ENCODE measurements at regions not wholly inside any gene's neighbourhood (a gene's known extent, or its start where the extent isn't known, plus 50 kb on each side); places are given as distances from the start of the nearest gene placed in this dataset.

DNA sequence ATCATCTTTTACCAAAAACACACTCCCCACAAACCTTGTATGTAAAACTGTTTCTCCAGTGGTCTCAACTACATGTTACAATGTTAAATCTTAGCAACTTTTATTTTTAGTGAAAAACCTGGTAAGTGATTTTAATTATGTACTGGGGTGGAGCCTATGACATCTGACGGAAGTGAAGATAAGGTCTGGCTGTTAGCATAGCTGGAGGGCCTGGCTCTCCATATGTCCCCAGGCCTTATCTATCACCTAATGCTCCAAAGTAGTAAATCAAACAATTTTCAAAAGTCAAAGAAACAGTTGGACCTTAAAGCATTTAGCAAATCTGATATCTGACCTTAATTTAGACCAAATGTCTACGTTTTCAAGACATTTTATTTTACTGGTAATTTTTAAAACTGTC lies 173.6 kb upstream of the SMAD3 start:
- no peak for DNase-seq (ENCODE audit: low spot score)
- ChIA-PET POLR2A (no interaction called here), CTCF (ENCODE audit: unreplicated experiment) (no interaction called here)
- TF ChIP-seq, protein P1, sequence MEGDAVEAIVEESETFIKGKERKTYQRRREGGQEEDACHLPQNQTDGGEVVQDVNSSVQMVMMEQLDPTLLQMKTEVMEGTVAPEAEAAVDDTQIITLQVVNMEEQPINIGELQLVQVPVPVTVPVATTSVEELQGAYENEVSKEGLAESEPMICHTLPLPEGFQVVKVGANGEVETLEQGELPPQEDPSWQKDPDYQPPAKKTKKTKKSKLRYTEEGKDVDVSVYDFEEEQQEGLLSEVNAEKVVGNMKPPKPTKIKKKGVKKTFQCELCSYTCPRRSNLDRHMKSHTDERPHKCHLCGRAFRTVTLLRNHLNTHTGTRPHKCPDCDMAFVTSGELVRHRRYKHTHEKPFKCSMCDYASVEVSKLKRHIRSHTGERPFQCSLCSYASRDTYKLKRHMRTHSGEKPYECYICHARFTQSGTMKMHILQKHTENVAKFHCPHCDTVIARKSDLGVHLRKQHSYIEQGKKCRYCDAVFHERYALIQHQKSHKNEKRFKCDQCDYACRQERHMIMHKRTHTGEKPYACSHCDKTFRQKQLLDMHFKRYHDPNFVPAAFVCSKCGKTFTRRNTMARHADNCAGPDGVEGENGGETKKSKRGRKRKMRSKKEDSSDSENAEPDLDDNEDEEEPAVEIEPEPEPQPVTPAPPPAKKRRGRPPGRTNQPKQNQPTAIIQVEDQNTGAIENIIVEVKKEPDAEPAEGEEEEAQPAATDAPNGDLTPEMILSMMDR (conservative IDR thresholded peaks at IDR 0.05; ENCODE audit: low read length), result no peak
- TF ChIP-seq EZH2phosphoT487 (IDR thresholded peaks at IDR 0.05; ENCODE audit: borderline replicate concordance, low read depth, low read length), result no peak
- BruUV-seq (replicated peaks), result no TSS peak
- Histone ChIP-seq H4K20me1 (ENCODE audit: insufficient read depth, low read length) (no peaks in the 10 kb centered on the region), H3K4me2 (ENCODE audit: low read length) (no peak overlapping the region), H3K9me2 (ENCODE audit: insufficient read depth, low read length) (no peaks in the 10 kb centered on the region), H3K36me3 (ENCODE audit: insufficient read depth, low read length) (no peaks in the 10 kb centered on the region), H3K27ac (ENCODE audit: low read depth, low read length, poor library complexity, severe bottlenecking) (no peak overlapping the region), H2AFZ (ENCODE audit: low read length) (no peak overlapping the region), H3K4me1 (ENCODE audit: insufficient read depth, low read length, poor library complexity, severe bottlenecking) (no peaks in the 10 kb centered on the region), H3K4me3 (ENCODE audit: low read depth, low read length, poor library complexity, severe bottlenecking) (no peak overlapping the region), H3K9me3 (ENCODE audit: low read length) (peaks cover 14% of the 10 kb centered on the region), H3K79me2 (ENCODE audit: insufficient read depth, low read depth, low read length) (no peaks in the 10 kb centered on the region)
- intact Hi-C loops (cut with micrococcal nuclease; ENCODE audit: unreplicated experiment), result no loop called here

DNA sequence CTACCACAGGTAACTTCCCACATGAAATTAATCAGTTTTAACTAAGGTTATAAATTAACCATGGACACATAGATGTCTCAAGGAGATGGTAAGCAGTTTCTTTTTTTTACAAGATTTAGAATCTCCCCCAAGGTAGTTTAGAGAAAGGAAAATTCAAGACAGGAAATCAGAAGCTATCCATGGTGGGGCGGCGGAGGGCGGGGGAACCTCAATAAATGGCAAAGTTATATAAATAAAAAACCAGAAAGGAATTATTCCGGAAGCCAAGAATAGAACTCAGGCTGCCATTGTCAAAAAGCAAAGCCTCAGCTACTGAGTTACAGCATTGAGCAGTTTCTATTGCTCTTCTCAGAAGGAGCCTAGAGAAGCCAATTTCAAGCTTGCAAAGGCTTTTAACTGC lies 172.1 kb upstream of the SMAD3 start:
- no peak for DNase-seq (ENCODE audit: low spot score)
- intact Hi-C loops (cut with micrococcal nuclease; ENCODE audit: unreplicated experiment), result no loop called here
- Histone ChIP-seq H3K79me2 (ENCODE audit: insufficient read depth, low read depth, low read length) (no peaks in the 10 kb centered on the region), H3K27ac (ENCODE audit: low read depth, low read length, poor library complexity, severe bottlenecking) (no peak overlapping the region), H3K9me2 (ENCODE audit: insufficient read depth, low read length) (no peaks in the 10 kb centered on the region), H3K9me3 (ENCODE audit: low read length) (peaks cover 13% of the 10 kb centered on the region), H3K4me3 (ENCODE audit: low read depth, low read length, poor library complexity, severe bottlenecking) (no peak overlapping the region), H4K20me1 (ENCODE audit: insufficient read depth, low read length) (no peaks in the 10 kb centered on the region), H2AFZ (ENCODE audit: low read length) (no peak overlapping the region), H3K4me1 (ENCODE audit: insufficient read depth, low read length, poor library complexity, severe bottlenecking) (no peaks in the 10 kb centered on the region), H3K4me2 (ENCODE audit: low read length) (no peak overlapping the region), H3K36me3 (ENCODE audit: insufficient read depth, low read length) (no peaks in the 10 kb centered on the region)
- CTCF ChIA-PET (ENCODE audit: unreplicated experiment), result no interaction called here
- no peak for TF ChIP-seq EZH2phosphoT487 (IDR thresholded peaks at IDR 0.05; ENCODE audit: borderline replicate concordance, low read depth, low read length)
- POLR2A ChIA-PET, result no interaction called here
- BruUV-seq (replicated peaks), result no TSS peak

DNA sequence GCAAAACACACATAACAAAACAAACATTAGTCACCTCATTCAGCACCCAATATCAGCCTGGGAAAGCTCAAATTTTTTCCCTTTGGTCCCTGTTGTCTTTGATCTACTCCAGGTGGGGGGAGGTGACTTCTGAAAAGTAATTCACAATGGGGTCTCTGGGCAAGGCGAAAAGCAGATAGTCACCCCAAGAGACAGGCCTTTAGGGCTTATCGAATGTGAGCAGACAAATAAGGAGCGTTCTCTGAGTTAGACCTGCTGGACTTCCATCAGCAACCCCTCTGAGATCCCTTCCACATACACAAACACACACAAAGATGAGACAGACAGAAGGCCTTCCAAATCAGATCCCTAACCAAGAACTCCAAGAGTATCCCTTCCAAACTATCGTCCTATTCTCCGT lies 171.0 kb upstream of the SMAD3 start:
- Histone ChIP-seq H4K20me1 (ENCODE audit: insufficient read depth, low read length) (no peaks in the 10 kb centered on the region), H3K9me3 (ENCODE audit: low read length) (peaks cover 5% of the 10 kb centered on the region), H3K27ac (ENCODE audit: low read depth, low read length, poor library complexity, severe bottlenecking) (no peak overlapping the region), H3K4me1 (ENCODE audit: insufficient read depth, low read length, poor library complexity, severe bottlenecking) (no peaks in the 10 kb centered on the region), H3K4me3 (ENCODE audit: low read depth, low read length, poor library complexity, severe bottlenecking) (no peak overlapping the region), H3K9me2 (ENCODE audit: insufficient read depth, low read length) (no peaks in the 10 kb centered on the region), H3K79me2 (ENCODE audit: insufficient read depth, low read depth, low read length) (no peaks in the 10 kb centered on the region), H3K36me3 (ENCODE audit: insufficient read depth, low read length) (no peaks in the 10 kb centered on the region), H3K4me2 (ENCODE audit: low read length) (no peak overlapping the region), H2AFZ (ENCODE audit: low read length) (no peak overlapping the region)
- DNase-seq (ENCODE audit: low spot score), result no peak
- BruUV-seq (replicated peaks), result no TSS peak
- intact Hi-C loops (cut with micrococcal nuclease; ENCODE audit: unreplicated experiment), result no loop called here
- CTCF ChIA-PET (ENCODE audit: unreplicated experiment), result interaction anchor here (0.5 kb wide), 1 partner anchor 20 kb away, joined by 3 read pairs; no protein-coding TSS in a partner anchor
- POLR2A ChIA-PET, result no interaction called here
- TF ChIP-seq, protein P1 (conservative IDR thresholded peaks at IDR 0.05; ENCODE audit: low read length), result no peak
- no peak for TF ChIP-seq EZH2phosphoT487 (IDR thresholded peaks at IDR 0.05; ENCODE audit: borderline replicate concordance, low read depth, low read length)

All from OCI-LY7 (cell line).